Endothelial cell of umbilical vein (primary cell): ENCODE measurements at regions not wholly inside any gene's neighbourhood (a gene's known extent, or its start where the extent isn't known, plus 50 kb on each side); places are given as distances from the start of the nearest gene placed in this dataset.

Source experiments
- BruUV-seq: library from RNA; stranded (reverse); fragments of 400-500 nt; replicated peaks from 2 replicates; lab custom pipeline; 2021; lab: Mats Ljungman, UMichigan
- CTCF ChIA-PET: fragments of 300-600, 350-600 bp; sonication (Branson Sonifier 250); formaldehyde crosslinking; loops from one replicate; lab custom pipeline; 2021; ENCODE audit warnings: antibody characterized with exemption, inconsistent platforms; lab: Charles Lee
- POLR2A ChIA-PET: fragments of 300-600, 350-600 bp; sonication (Branson Sonifier 250); formaldehyde crosslinking; loops from one replicate; lab custom pipeline; 2021; ENCODE audit warnings: antibody characterized with exemption, inconsistent platforms; lab: Charles Lee
- DNase-seq: peaks from one replicate; pipeline ENCODE4 v3.0.0-alpha.2; 2011; ENCODE audit warnings: low read depth, low spot score
- FAIRE-seq: peaks from 2 replicates; lab custom pipeline; 2011; peaks lifted over from hg19 to GRCh38; lab: Jason Lieb, UNC
- H2AFZ ChIP-seq: 2 replicates; pipeline ENCODE4 v1.6.0; 2012; ENCODE audit warnings: low read depth, low read length, control low read depth, inconsistent platforms
- H3K27ac ChIP-seq: 2 replicates; pipeline ENCODE4 v1.5.1; 2011; ENCODE audit warnings: low read depth, mild to moderate bottlenecking, control low read depth, low read length, moderate library complexity; ENCODE audit not compliant: insufficient read depth
- H3K27me3 ChIP-seq, 2 experiments: 2 replicates each; pipeline versions ENCODE4 v1.6.0 to v1.6.1; 2011; ENCODE audit warnings: low read length in 2 of 2, mixed read lengths in 1 of 2; ENCODE audit not compliant: control insufficient read depth in 2 of 2, insufficient read depth in 2 of 2
- H3K36me3 ChIP-seq, 2 experiments: 2 replicates in 1 of 2; 3 replicates in 1 of 2; pipeline ENCODE4 v1.5.1; 2011; ENCODE audit warnings: low read length in 2 of 2, mild to moderate bottlenecking in 1 of 2, moderate library complexity in 1 of 2; ENCODE audit not compliant: control insufficient read depth in 2 of 2, insufficient read depth in 2 of 2; ENCODE audit errors: extremely low read depth in 1 of 2
- H3K4me1 ChIP-seq: 3 replicates; pipeline ENCODE4 v1.5.1; 2011; ENCODE audit warnings: mild to moderate bottlenecking, low read length; ENCODE audit not compliant: control insufficient read depth, insufficient read depth; ENCODE audit errors: extremely low read depth
- H3K4me2 ChIP-seq: 2 replicates; pipeline ENCODE4 v1.6.1; 2011; ENCODE audit warnings: low read length, control low read depth, mixed read lengths; ENCODE audit not compliant: insufficient read depth
- H3K4me3 ChIP-seq, 3 experiments: fragments of 200-600 bp in 1 of 3; sonication (generic), shearing (Covaris generic) in 1 of 3; replicated peaks in 1 of 3; 2 replicates each; pipeline ENCODE4 v1.5.1; 2011 to 2016; ENCODE audit warnings: control low read depth in 3 of 3, low read length in 3 of 3, mild to moderate bottlenecking in 2 of 3, inconsistent platforms in 1 of 3, low read depth in 1 of 3, moderate library complexity in 1 of 3; ENCODE audit not compliant: insufficient read depth in 1 of 3
- H3K79me2 ChIP-seq: 2 replicates; pipeline ENCODE4 v1.6.0; 2012; ENCODE audit warnings: low read length, inconsistent platforms; ENCODE audit not compliant: control insufficient read depth, insufficient read depth
- H3K9ac ChIP-seq: replicated peaks from 2 replicates; pipeline ENCODE3; 2011; ENCODE audit warnings: low read length, control low read depth; ENCODE audit not compliant: insufficient read depth; ENCODE audit errors: extremely low read depth
- H3K9me1 ChIP-seq: replicated peaks from 3 replicates; pipeline ENCODE4 v1.6.0; 2011; ENCODE audit warnings: mild to moderate bottlenecking, low read length; ENCODE audit not compliant: control insufficient read depth, insufficient read depth; ENCODE audit errors: extremely low read depth
- H3K9me3 ChIP-seq: replicated peaks from 2 replicates; pipeline ENCODE4 v1.5.1; 2012; ENCODE audit warnings: low read length, inconsistent platforms; ENCODE audit not compliant: control insufficient read depth, insufficient read depth
- H4K20me1 ChIP-seq: replicated peaks from 2 replicates; pipeline ENCODE3; 2011; ENCODE audit warnings: mild to moderate bottlenecking, low read length; ENCODE audit not compliant: control insufficient read depth, insufficient read depth; ENCODE audit errors: extremely low read depth
- CTCF ChIP-seq, 2 donors: IDR thresholded peaks; 1 replicate in 1 of 2; 2 replicates in 1 of 2; pipeline ENCODE4 v1.5.1; 2011; ENCODE audit warnings: low read length in 2 of 2, mild to moderate bottlenecking in 2 of 2, moderate library complexity in 2 of 2, control low read depth in 1 of 2, inconsistent platforms in 1 of 2, low read depth in 1 of 2; ENCODE audit not compliant: insufficient read depth in 1 of 2; ENCODE audit errors: extremely low read depth in 1 of 2
- EZH2 ChIP-seq: IDR thresholded peaks from 2 replicates; pipeline ENCODE4 v1.6.1; 2012; ENCODE audit warnings: borderline replicate concordance, low read depth, mild to moderate bottlenecking, moderate library complexity, low read length, inconsistent platforms; ENCODE audit not compliant: severe bottlenecking
- FOS ChIP-seq: IDR thresholded peaks from 2 replicates; pipeline ENCODE4 v1.6.1; 2011; ENCODE audit warnings: mild to moderate bottlenecking, low read length, moderate library complexity, borderline replicate concordance; ENCODE audit not compliant: insufficient read depth
- GATA2 ChIP-seq: IDR thresholded peaks from 2 replicates; pipeline ENCODE4 v1.7.0; 2011; ENCODE audit warnings: low read depth, mild to moderate bottlenecking, moderate library complexity, mixed read lengths, low read length; ENCODE audit not compliant: insufficient read length, insufficient read depth
- JUN ChIP-seq: IDR thresholded peaks from 2 replicates; pipeline ENCODE4 v1.6.1; 2011; ENCODE audit warnings: borderline replicate concordance, low read depth; ENCODE audit not compliant: insufficient read length, insufficient read depth
- MAX ChIP-seq: IDR thresholded peaks from 2 replicates; pipeline ENCODE4 v1.6.1; 2011; ENCODE audit not compliant: insufficient read depth, insufficient read length
- MYC ChIP-seq: IDR thresholded peaks from one replicate; pipeline ENCODE4 v1.6.1; 2011; ENCODE audit warnings: mild to moderate bottlenecking, low read depth, low read length
- POLR2A ChIP-seq: IDR thresholded peaks from 2 replicates; pipeline ENCODE4 v1.6.1; 2012; ENCODE audit warnings: low read depth, mild to moderate bottlenecking, control low read depth, low read length
- POLR2AphosphoS5 ChIP-seq: IDR thresholded peaks from 2 replicates; pipeline ENCODE4 v1.6.1; 2012; ENCODE audit warnings: low read depth, mild to moderate bottlenecking, control low read depth, low read length, moderate library complexity; ENCODE audit not compliant: insufficient read depth
- dilution Hi-C: fragments of 300-500 bp; cut with MboI; formaldehyde crosslinking; loops from one replicate; pipeline ENCODE4 v1.15.0; 2019; ENCODE audit warnings: low sequenced_read_pairs; ENCODE audit not compliant: extremely low pct_ligation_motif_present
- intact Hi-C: fragments of 100-400 bp; cut with micrococcal nuclease; formaldehyde crosslinking; loops from one replicate; pipeline ENCODE4 v1.10.0; 2022

- no peak overlapping the region for H3K4me2 ChIP-seq
- H3K9me3 ChIP-seq = no peaks in the 10 kb centered on the region
- H3K36me3 ChIP-seq = no peaks in the 10 kb centered on the region
- no peak overlapping the region for H3K27ac ChIP-seq
- H4K20me1 ChIP-seq = no peaks in the 10 kb centered on the region
- dilution Hi-C loops (no loop called here), intact Hi-C loops (no loop called here)
- H3K4me3 ChIP-seq = no peak overlapping the region
- FAIRE-seq = no peak
- H3K4me1 ChIP-seq = no peaks in the 10 kb centered on the region
- POLR2A ChIA-PET = no interaction called here
- DNase-seq = no peak
- H3K9ac ChIP-seq = no peak overlapping the region
- no peaks in the 10 kb centered on the region for H3K27me3 ChIP-seq
- no peak overlapping the region for H2AFZ ChIP-seq
- TF ChIP-seq JUN (no peak), CTCF (IDR thresholded peaks at IDR 0.05; ENCODE audit: extremely low read depth in 1 of 2, insufficient read depth in 1 of 2, low read depth in 1 of 2, low read length in 2 of 2) (no peak), POLR2AphosphoS5 (no peak), POLR2A (no peak), EZH2 (no peak), MAX (no peak), GATA2 (no peak), FOS (no peak), MYC (no peak)
- CTCF ChIA-PET = interaction anchor here (1.0 kb wide), 1 partner anchor 15 kb away, joined by 3 read pairs; no protein-coding TSS in a partner anchor
- no peaks in the 10 kb centered on the region for H3K79me2 ChIP-seq
- H3K9me1 ChIP-seq = no peaks in the 10 kb centered on the region
- no TSS peak for BruUV-seq
These were observed 125.8 kb upstream of the SLC25A48 start for GRCh38 chr5:135708481-135709207.
